Endometrium (tissue), 2 donors: ENCODE measurements at regions not wholly inside any gene's neighbourhood (a gene's known extent, or its start where the extent isn't known, plus 50 kb on each side); places are given as distances from the start of the nearest gene placed in this dataset.
"Not testable (repeated sequence)": the region's sequence is repeated elsewhere in the genome, so short reads cannot be mapped to it uniquely, and the experiment has no call there.

Experiments
- FAIRE-seq: peaks from 2 replicates; lab custom pipeline; 2012; peaks lifted over from hg19 to GRCh38; lab: Jason Lieb, UNC
- donor health status: control.
- donor health status: control.

- no peak for FAIRE-seq
These were observed 125.6 kb upstream of the GMNC start for GRCh38 chr3:190988102-190988501.

DNA sequence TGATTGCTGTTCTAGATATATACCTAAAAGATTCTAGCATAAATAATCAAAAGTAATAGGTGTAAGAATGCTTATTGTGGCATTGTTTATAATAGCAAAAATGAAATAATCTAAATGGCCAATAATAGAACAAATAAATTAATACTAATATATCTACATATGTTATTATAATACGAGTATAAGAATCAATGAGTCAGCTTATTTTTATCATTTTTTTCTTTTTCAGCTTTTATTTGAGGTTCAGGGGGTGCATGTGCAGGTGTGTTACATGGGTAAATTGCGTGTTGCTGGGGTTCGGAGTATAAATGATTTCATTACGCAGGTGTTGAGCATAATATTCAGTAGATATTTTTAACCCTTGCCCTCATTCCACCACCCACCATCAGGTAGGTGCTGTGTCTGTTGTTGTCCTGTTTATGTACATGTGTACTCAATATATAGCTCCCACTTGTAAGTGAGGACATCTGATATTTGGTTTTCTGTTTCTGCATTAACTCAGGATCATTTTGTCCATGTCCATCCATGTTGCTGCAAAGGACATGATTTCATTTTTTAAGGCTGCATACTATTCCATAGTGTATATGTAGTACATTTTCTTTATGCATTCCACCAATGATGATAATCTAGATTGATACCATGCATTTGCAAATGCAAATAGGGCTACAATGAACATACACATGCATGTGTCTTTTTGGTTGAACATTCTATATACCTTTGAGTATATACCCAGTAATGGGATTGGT lies 122.2 kb upstream of the GMNC start:
- FAIRE-seq = no peak

- no peak for FAIRE-seq
These were observed 121.4 kb upstream of the GMNC start for GRCh38 chr3:190983875-190984274.

DNA sequence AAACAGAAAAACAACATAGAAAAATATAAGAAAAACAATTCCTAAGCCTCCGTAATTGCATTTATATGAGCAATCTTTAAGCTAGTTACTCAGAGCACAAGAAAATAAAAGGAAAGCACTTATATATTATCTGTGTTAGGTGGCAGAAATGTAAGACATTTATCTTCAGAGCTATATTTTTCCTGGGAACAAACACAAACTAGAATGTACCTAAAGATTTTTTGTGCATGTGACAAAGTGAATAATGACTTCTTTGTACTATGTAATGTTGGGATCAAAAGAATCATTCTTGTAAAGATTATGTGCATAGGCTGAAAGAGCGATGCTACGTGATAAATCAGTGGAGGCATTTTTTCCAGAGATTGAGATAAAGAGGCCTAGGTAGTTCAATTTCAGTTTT lies 111.3 kb upstream of the GMNC start:
- FAIRE-seq = no peak

DNA sequence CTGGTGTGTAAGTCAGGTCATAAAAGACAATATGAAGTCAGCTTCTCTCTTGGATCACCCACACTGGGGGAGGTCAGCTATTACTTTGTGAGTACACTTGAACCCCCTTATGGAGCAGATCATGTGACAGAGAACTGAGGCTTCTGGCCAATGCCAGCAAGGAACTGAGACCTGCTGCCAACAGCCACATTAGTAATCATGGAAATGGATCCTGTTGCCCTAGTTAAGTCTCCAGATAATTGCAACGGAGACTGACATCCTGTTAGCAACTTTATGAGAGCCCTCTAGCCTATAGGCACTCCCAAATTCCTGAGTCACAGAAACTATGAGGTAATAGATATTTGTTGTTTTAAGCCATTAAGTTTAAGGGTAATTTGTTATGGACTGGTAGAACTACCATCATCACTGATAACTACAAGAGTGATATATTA lies 110.4 kb upstream of the GMNC start:
- no peak for FAIRE-seq

GRCh38 chr3:190972196-190972595 lies 109.7 kb upstream of the GMNC start:
- FAIRE-seq = no peak

DNA sequence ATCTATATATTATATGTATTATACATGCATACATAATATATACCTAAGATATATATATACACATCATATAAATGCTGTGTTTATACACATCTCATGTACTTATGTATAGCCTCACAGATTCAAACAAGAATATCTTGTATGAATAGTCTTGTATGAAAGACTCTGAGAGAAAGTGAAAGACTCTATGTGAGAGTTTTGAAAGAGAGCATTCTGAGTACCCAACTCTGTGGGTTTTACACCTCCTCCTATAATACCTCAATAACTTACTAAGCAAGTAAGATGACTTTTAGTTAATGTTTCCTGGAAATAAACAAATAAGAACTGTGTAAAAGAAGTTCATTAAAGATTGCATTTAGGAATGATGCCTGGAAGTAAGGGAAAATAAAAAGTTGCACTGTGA lies 108.1 kb upstream of the GMNC start:
- no peak for FAIRE-seq

GRCh38 chr3:190968616-190969015 lies 106.1 kb upstream of the GMNC start:
- no peak for FAIRE-seq

DNA sequence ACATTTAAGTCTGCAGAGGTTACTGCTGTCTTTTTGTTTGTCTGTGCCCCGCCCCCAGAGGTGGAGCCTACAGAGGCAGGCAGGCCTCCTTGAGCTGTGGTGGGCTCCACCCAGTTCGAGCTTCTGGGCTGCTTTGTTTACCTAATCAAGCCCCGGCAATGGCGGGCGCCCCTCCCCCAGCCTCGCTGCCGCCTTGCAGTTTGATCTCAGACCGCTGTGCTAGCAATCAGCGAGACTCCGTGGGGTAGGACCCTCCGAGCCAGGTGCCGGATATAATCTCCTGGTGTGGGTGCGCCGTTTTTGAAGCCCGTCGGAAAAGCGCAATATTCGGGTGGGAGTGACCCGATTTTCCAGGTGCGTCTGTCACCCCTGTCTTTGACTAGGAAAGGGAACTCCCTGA lies 102.4 kb upstream of the GMNC start:
- not testable (repeated sequence) for FAIRE-seq

- no peak for FAIRE-seq
These were observed 96.6 kb upstream of the GMNC start for GRCh38 chr3:190959077-190959476.

- no peak for FAIRE-seq
These were observed 79.3 kb upstream of the GMNC start for GRCh38 chr3:190941694-190942260.

DNA sequence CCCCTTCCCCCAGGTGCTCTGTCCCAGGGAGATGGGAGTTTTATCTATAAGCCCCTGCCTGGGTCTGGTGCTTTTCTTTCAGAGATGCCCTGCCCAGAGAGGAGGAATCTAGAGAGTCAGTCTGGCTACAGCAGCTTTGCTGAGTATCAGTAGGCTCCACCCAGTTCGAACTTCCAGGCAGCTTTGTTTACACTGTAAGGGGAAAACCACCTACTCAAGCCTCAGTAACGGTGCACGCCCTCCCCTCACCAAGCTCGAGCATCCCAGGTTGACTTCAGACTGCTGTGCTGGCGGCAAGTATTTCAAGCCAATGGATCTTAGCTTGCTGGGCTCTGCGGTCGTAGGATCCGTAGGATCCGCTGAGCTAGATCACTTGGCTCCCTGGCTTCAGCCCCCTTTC lies 72.1 kb upstream of the GMNC start:
- not testable (repeated sequence) for FAIRE-seq

- FAIRE-seq = no peak
These were observed 64.1 kb upstream of the GMNC start for GRCh38 chr3:190926619-190927018.

- FAIRE-seq = no peak
These were observed 50.2 kb upstream of the GMNC start for GRCh38 chr3:190912736-190913135.
